ENCODE measurements at regions not wholly inside any gene's neighbourhood (a gene's known extent, or its start where the extent isn't known, plus 50 kb on each side); places are given as distances from the start of the nearest gene placed in this dataset.

DNA sequence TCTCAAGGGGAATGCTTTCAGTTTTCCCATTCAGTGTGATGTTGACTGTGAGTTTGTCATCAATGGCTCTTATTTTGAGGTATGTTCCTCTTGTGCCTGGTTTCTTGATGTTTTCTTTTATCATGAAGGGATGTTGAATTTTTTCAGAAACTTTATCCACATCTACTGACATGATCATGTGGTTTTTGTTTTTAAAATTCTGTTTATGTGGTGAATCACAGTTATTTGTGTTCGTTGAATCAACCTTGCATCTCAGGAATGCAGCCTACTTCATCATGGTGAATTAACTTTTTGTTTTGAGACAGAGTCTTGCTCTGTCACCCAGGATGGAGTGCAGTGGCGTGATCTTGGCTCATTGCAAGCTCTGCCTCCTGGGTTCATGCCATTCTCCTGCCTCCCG lies 263.1 kb upstream of the KLF3 start:
- no peak overlapping the region for H3K4me3 ChIP-seq (ENCODE audit: low read depth, low read length)
- TF ChIP-seq CTCF (conservative IDR thresholded peaks at IDR 0.05; ENCODE audit: low read depth, low read length): no peak
- DNase-seq (ENCODE audit: low read depth): no peak

DNA sequence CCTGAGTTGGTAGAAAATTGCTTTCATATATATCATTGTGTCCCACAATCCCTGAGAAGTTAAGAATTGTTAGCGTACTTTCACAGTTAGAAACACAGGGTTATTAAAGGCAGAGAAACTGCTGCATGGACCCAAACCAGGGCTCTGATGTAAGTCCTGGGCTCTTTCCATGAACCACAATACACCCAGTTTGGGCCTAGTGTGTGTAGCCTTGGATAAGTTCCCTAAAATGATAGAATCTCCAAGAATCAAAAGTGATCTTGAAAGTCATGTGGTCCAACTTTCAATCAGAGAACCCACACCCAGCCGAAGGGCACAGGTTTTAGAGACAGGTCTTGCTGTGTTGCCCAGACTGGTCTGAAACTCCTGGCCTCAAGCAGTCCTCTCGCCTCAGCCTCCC lies 257.8 kb upstream of the KLF3 start:
- no peak overlapping the region for H3K4me3 ChIP-seq (ENCODE audit: low read depth, low read length)
- no peak for TF ChIP-seq CTCF (conservative IDR thresholded peaks at IDR 0.05; ENCODE audit: low read depth, low read length)
- no peak for DNase-seq (ENCODE audit: low read depth)

GRCh38 chr4:38409852-38410251 lies 254.1 kb upstream of the KLF3 start:
- no peak overlapping the region for H3K4me3 ChIP-seq (ENCODE audit: low read depth, low read length)
- no peak for TF ChIP-seq CTCF (conservative IDR thresholded peaks at IDR 0.05; ENCODE audit: low read depth, low read length)
- DNase-seq (ENCODE audit: low read depth): no peak

DNA sequence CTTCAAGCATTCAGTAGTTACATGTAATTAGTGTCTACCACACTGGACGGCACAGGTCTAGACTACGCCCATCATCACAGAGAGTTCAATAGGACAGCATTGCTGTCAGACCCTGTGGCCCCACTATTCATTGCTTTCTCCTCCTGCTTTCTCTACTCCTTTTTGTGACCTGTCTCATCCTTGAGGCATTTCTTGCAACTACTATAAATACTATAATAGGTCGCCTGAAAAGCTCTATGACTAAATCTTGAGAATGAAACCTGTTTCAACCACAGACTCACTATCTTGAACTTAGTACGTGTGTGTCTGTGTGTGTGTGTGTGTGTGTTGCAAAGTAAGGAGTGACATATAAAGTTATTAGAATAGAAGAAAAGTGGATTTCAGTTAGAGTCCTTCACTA lies 252.9 kb upstream of the KLF3 start:
- DNase-seq (ENCODE audit: low read depth): no peak
- no peak overlapping the region for H3K4me3 ChIP-seq (ENCODE audit: low read depth, low read length)
- TF ChIP-seq CTCF (conservative IDR thresholded peaks at IDR 0.05; ENCODE audit: low read depth, low read length): no peak

DNA sequence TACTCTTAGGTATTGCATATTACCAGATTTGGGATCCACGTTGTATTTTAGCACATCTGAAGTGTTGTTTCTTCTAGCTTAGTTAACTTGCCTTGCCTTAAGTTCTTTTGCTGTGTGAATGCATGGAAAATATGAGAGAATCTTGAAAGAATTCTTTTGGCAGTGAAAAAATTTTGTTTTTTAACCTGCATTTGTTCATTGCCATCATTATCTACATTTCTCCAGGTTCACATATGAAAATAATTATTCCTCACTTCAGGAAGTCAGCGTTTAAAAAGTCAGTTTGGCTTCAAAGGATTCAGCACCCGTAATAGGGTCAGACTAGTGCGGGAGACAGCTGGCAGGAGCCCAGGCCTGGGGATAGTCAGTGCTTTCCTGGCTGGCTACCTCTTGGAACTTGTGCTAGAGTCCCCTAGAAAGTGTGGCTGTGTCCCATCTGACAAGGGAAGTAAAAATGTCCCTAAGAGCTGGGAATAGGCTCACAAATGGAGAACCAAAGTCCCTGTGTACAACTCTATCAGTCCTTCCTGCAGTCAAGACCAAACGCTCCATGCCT lies 251.9 kb upstream of the KLF3 start:
- no peak overlapping the region for H3K4me3 ChIP-seq (ENCODE audit: low read depth, low read length)
- DNase-seq (ENCODE audit: low read depth): no peak
- TF ChIP-seq CTCF (conservative IDR thresholded peaks at IDR 0.05; ENCODE audit: low read depth, low read length): no peak

DNA sequence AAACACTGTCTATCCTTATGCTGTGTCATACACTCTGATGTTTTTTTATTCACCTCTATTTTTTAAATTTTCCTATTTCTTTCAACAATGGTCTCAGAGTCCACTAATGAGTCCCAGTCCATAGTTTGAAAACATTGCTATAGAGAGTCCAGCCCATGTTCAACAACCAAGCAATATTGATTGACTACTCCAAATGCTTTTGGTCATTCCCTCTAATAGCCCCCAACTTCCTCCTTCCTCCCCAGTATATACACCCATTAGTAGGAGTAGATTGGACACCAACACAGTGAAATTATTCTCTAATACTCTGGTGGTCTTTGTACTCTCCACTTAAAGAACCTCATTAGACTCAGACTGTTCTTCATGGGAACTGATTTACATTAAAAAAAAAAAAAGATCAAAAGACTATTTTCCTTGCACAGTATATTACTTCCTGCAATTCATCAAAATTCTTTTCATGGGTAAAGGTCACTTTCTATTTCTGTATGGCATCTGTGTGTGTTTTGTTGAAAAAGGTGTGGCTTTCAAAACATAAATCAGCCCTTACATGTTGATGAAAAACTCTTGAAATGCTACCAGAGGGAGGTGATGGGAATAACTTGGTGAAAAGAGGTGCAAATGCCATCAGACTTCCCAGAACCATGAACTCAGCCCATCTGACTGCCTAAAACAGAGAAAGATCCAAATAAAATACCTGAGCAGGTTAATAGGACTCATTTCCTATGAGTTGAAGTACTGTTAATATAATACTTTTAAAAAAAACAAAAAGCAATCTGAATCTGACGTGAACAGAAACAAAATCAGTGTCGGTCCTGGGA lies 250.3 kb upstream of the KLF3 start:
- DNase-seq (ENCODE audit: low read depth): no peak
- no peak overlapping the region for H3K4me3 ChIP-seq (ENCODE audit: low read depth, low read length)
- no peak for TF ChIP-seq CTCF (conservative IDR thresholded peaks at IDR 0.05; ENCODE audit: low read depth, low read length)

DNA sequence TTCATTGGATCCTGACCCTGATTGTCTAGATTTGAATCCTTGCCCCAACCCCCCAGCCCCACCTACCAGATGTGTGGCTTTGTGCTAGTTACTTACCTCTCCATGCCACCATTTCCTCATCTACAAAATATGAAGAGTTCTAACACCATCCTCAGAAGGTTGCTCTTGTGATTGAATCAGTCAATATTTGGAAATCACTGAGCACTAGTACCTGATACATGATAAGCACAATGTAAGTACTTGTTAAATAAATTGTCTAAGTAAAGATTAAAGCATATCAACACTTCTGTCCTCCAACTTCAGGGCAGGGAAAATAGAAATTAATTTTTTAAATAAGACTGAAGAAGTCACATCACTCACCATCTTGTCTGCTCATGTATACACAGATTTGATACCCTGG lies 249.6 kb upstream of the KLF3 start:
- no peak for DNase-seq (ENCODE audit: low read depth)
- no peak for TF ChIP-seq CTCF (conservative IDR thresholded peaks at IDR 0.05; ENCODE audit: low read depth, low read length)
- H3K4me3 ChIP-seq (ENCODE audit: low read depth, low read length): no peak overlapping the region
